HUES64 (cell line): ENCODE measurements at regions not wholly inside any gene's neighbourhood (a gene's known extent, or its start where the extent isn't known, plus 50 kb on each side); places are given as distances from the start of the nearest gene placed in this dataset.

Experiments used
- H3K27ac ChIP-seq: 2 replicates; pipeline ENCODE4 v1.7.0; 2013; ENCODE audit warnings: low read depth, low read length, inconsistent platforms
- H3K27me3 ChIP-seq: 2 replicates; pipeline ENCODE4 v1.6.1; 2013; ENCODE audit warnings: mild to moderate bottlenecking, low read length; ENCODE audit not compliant: insufficient read depth
- H3K36me3 ChIP-seq: 2 replicates; pipeline ENCODE4 v1.6.1; 2013; ENCODE audit warnings: mild to moderate bottlenecking, low read length; ENCODE audit not compliant: insufficient read depth
- H3K4me1 ChIP-seq: 2 replicates; pipeline ENCODE4 v1.6.1; 2013; ENCODE audit warnings: mild to moderate bottlenecking, low read length, moderate library complexity; ENCODE audit not compliant: insufficient read depth
- H3K4me3 ChIP-seq: 2 replicates; pipeline ENCODE4 v1.5.1; 2013; ENCODE audit warnings: mild to moderate bottlenecking, low read length, moderate library complexity
- H3K9ac ChIP-seq: 2 replicates; pipeline ENCODE4 v1.6.1; 2013; ENCODE audit warnings: mild to moderate bottlenecking, low read depth, low read length
- H3K9me3 ChIP-seq: 2 replicates; pipeline ENCODE4 v1.6.1; 2013; ENCODE audit warnings: low read depth, low read length; ENCODE audit not compliant: insufficient read depth
- WGBS: fragments of 150-250, 120-280 bp; methylation state at CpG from one replicate; pipeline ENCODE4 v1.1.7; 2013; ENCODE audit warnings: missing lambda C conversion rate; 5-methylcytosine and 5-hydroxymethylcytosine counted together

DNA sequence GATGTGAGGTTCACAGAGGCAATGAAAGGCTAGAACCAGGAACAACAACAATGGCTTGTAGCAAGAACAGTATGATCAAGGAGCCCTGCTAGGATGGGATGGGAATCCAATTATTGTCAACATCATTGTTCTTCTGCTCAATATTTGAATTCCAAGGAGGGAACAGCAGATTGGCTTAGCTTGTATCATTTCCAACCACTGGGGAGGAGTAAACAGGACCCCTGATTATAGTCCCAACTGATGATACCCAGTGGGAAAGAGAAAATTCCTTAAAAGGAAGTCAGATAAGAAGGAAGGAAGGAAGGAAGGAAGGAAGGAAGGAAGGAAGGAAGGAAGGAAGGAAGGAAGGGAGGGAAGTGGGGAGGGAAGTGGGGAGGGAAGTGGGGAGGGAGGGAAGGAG is 69.5 kb upstream of the ZC3H12C start:
- Histone ChIP-seq H3K9ac (no peak overlapping the region), H3K27me3 (no peaks in the 10 kb centered on the region), H3K36me3 (no peaks in the 10 kb centered on the region), H3K4me1 (no peaks in the 10 kb centered on the region), H3K9me3 (no peaks in the 10 kb centered on the region), H3K4me3 (no peak overlapping the region), H3K27ac (no peak overlapping the region)

DNA sequence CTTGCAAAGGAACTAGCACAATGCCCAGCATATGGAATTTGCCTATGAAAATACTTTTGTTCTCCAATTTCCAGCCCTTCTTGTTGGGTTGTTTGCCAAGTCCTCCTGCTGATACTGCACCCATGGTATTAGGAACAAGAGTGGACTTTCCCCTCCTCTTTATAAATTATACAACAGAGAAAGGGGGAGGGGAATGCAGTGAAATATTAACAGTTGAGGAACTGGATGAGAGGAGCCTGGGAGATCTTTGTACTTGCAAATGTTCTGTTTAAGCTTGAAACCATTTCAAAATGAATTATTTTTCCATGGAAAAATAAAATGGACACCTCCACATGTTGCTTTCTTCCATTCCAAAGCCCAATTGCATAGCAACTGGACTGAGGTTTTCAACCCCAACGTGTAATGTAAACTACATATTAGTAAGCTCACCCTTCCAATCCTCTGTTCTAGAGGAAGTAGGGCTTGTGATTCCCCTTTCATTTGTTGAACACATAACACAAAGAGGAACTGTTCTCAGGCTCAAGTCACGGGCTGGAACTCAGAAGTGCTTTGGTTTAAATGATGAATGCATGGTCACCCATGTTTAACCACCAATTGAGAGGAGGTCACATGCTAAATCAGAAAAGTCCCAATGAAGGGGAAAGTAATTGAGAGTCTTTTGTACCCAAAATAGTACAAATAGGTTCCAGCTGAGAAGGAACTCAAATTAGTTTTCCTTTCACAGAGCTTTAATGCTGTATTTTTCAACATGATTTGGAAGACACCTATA is 66.2 kb upstream of the ZC3H12C start:
- WGBS = 77% methylated on average over 2 of the region's 2 CpGs
- no peak overlapping the region for H3K27ac ChIP-seq

DNA sequence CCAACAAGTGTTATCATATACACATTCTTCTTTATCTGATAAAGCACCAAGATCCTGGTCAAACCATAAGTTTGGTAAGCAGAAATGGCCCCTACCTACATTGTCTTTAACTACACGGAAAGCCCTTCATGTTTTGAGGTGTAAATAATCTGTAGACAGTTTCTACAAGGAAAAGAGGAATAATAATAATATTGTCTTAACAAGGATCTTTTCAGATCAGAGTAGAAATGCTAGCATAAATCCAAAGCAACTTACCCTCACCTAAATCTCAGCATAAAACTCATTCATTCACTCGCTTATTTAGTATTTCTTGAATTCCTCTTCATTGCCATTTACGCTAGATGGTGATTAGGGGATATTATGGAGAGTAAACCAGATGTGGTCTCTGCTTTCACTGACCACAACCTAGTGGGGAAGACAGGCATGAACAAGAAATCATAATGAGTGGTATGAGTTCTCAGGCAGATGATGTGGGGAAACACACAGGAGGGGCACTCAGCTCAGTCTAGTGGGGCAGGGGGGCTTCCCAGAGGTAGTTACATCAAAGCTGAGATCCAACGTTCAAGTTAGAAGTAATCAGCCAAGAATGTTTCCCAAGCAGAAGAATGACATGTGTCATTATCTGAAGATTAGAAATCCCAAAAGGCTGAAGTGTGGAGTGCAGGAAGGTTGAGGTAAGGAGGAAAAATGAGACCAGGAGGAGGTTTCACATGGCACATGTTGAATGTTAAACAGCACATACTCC is 65.4 kb upstream of the ZC3H12C start:
- Histone ChIP-seq H3K27me3 (no peaks in the 10 kb centered on the region), H3K4me1 (no peaks in the 10 kb centered on the region), H3K9me3 (no peaks in the 10 kb centered on the region), H3K36me3 (no peaks in the 10 kb centered on the region), H3K4me3 (no peak overlapping the region), H3K9ac (no peak overlapping the region), H3K27ac (no peak overlapping the region)
- 90% methylated on average over 3 of the region's 4 CpGs for WGBS

More for the DNA sequence above, 66.2 kb upstream of the ZC3H12C start:
- no peak overlapping the region for H3K9ac ChIP-seq
- H3K27me3 ChIP-seq = no peaks in the 10 kb centered on the region
- H3K9me3 ChIP-seq = no peaks in the 10 kb centered on the region
- no peak overlapping the region for H3K4me3 ChIP-seq
- no peaks in the 10 kb centered on the region for H3K4me1 ChIP-seq
- H3K36me3 ChIP-seq = no peaks in the 10 kb centered on the region

DNA sequence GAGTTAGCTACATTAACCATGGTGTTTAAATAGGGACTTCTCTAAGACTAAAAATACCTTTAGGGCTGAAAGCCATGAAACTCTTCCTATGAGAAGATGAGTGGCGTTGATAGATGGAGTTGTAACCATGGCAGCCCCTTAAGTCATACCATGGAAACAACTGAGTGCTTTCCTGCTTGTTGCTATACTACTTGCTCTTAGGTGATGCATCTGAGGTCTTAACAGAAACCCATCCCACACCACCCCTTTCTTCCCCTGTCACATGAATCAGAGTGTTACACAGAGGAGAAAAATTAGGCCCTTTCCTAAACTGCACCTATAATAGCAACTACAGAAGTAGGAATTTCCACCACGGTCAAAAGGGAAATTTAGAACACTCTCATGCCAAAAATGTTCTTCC is 64.3 kb upstream of the ZC3H12C start:
- no peaks in the 10 kb centered on the region for H3K36me3 ChIP-seq
- H3K4me1 ChIP-seq = no peaks in the 10 kb centered on the region
- H3K27me3 ChIP-seq = no peaks in the 10 kb centered on the region
- no peak overlapping the region for H3K4me3 ChIP-seq
- WGBS = 94% methylated on average over 2 of the region's 2 CpGs
- H3K27ac ChIP-seq = no peak overlapping the region
- H3K9me3 ChIP-seq = no peaks in the 10 kb centered on the region
- no peak overlapping the region for H3K9ac ChIP-seq

DNA sequence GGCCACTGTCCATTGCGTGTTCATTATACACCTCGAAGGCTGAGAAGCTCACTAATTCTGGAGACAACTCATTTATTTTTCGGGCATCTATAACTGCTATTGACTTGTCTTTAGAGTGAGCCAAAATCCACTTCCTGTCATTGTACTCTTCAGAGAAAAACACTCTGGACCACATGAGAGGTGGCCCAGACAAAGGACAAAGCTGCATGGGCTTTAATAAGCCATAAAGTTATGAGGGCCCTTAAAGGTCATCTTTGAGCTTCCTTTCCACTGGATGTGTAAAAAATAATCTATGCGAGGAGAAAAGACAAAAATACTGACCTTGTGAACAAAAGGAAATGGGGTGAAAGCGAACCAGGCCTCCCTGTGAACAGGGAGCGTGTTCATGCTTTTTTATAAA is 63.5 kb upstream of the ZC3H12C start:
- no peaks in the 10 kb centered on the region for H3K36me3 ChIP-seq
- H3K9me3 ChIP-seq = no peaks in the 10 kb centered on the region
- no peak overlapping the region for H3K9ac ChIP-seq
- H3K27me3 ChIP-seq = no peaks in the 10 kb centered on the region
- no peak overlapping the region for H3K4me3 ChIP-seq
- H3K4me1 ChIP-seq = no peaks in the 10 kb centered on the region
- H3K27ac ChIP-seq = no peak overlapping the region
- WGBS = 92% methylated on average over 6 of the region's 6 CpGs

DNA sequence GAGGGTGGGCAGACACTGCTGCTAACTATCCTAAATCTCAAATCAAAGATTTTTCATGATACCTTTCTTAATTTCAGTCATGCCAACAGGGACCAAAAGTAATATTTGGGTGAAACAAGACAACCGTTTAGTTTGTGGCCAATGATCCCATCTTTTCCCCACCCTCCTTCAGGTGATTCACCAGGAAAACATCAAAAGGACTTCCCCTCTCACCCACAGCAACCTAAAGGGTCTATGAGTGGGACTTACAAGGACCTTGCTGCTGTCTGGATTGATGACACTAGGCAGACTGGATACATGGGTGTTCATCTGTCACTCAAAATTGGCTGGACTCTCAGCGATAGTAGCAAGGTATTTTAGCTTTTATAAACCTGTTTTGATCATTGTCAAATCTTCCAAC is 62.0 kb upstream of the ZC3H12C start:
- 100% methylated on average over 2 of the region's 2 CpGs for WGBS
- H3K4me1 ChIP-seq = no peaks in the 10 kb centered on the region
- no peaks in the 10 kb centered on the region for H3K9me3 ChIP-seq
- no peak overlapping the region for H3K27ac ChIP-seq
- H3K27me3 ChIP-seq = no peaks in the 10 kb centered on the region
- no peaks in the 10 kb centered on the region for H3K36me3 ChIP-seq
- no peak overlapping the region for H3K9ac ChIP-seq
- H3K4me3 ChIP-seq = no peak overlapping the region

DNA sequence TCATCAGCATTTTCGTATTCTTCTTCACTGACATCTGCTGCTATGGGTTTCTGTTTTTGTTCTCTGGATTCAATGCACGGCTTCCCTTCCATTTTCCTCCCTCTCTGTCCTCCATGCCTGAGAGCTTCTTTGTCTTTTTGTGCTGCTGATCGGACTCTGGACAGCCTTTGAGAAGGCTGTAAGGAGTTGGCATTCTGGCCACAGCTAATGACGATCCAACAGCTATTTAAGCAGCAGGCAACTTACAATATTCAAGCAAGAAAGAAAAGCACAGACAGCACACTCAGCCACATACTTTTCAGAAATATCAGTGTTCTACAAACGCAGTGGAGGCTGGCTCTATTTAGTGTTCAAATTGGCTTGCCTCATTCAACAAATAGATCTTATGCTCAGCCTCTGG is 60.9 kb upstream of the ZC3H12C start:
- no peak overlapping the region for H3K9ac ChIP-seq
- no peaks in the 10 kb centered on the region for H3K4me1 ChIP-seq
- H3K36me3 ChIP-seq = no peaks in the 10 kb centered on the region
- no peak overlapping the region for H3K4me3 ChIP-seq
- 79% methylated on average over 5 of the region's 5 CpGs for WGBS
- H3K27me3 ChIP-seq = no peaks in the 10 kb centered on the region
- H3K9me3 ChIP-seq = no peaks in the 10 kb centered on the region
- no peak overlapping the region for H3K27ac ChIP-seq

DNA sequence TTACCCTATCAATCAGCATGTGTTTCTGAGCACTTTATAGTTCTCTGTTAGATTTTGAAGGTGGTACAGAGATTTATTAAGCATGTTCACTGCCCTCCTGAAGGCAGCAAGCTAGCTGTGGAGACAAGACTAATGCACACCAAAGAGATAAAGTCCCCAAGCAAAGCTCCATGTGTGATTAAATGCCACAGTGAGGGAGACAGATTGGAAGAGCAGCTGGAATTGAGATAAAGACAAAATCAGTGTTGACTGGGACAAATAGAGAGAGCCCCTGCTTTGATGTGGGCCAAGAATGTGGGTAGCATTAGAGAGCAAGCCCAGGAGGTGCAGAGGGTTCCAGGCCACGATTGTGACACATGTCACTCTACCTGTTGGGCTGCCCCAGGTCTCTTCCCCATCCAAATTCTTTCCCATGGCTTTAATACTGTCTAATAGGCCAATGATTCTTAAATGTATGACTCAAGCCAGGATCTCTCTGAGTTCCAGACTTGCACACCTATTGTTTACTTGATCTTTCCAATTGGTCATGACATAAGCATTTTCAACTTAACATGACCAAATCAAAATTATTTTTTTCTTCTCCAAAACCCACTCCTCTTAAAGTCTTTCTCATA is 60.1 kb upstream of the ZC3H12C start:
- Histone ChIP-seq H3K9ac (no peak overlapping the region), H3K9me3 (no peaks in the 10 kb centered on the region), H3K27me3 (no peaks in the 10 kb centered on the region), H3K4me3 (no peak overlapping the region), H3K27ac (no peak overlapping the region), H3K4me1 (no peaks in the 10 kb centered on the region), H3K36me3 (no peaks in the 10 kb centered on the region)
- WGBS = 96% methylated on average over 1 of the region's 1 CpG

DNA sequence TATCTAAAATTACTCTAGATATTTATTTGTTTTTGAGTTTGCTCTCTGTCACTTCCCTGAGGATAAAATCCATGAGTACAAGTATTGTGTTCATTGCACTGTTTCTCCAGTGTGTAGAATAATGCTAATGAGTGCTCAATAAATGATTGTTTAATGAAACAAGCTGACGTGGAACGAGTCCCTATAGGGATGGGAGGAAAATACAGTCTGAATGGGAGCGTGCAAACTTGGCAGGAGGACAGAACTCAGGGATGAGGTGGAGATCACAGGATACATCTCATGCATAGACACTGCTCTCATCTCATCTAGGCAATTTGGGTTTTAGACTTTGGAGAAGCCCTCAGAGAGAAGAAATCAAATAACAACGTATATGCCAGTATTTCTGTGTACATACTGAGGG is 58.4 kb upstream of the ZC3H12C start:
- H3K27ac ChIP-seq = no peak overlapping the region
- no peaks in the 10 kb centered on the region for H3K9me3 ChIP-seq
- H3K9ac ChIP-seq = no peak overlapping the region
- H3K36me3 ChIP-seq = no peaks in the 10 kb centered on the region
- no peak overlapping the region for H3K4me3 ChIP-seq
- H3K4me1 ChIP-seq = no peaks in the 10 kb centered on the region
- H3K27me3 ChIP-seq = no peaks in the 10 kb centered on the region
- WGBS = 90% methylated on average over 4 of the region's 4 CpGs

DNA sequence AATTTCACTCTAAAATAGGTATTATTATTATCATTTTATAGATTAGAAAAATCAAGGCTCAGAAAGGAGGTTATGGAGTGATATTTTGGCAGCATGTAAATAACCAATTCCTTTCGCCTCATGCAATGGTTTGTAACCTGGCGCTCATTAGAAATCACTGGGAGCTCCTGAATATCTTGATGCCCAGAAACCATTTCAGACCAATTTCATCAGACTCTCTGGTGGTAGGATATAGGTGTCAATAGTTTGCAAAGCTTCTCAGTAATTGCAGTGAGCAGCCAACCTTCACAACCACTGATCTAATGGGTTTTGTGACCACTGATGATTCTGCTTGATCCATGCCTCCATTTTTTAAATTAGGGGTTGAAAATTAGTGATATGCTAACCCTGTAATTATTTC is 57.8 kb upstream of the ZC3H12C start:
- no peaks in the 10 kb centered on the region for H3K27me3 ChIP-seq
- 80% methylated on average over 1 of the region's 2 CpGs for WGBS

DNA sequence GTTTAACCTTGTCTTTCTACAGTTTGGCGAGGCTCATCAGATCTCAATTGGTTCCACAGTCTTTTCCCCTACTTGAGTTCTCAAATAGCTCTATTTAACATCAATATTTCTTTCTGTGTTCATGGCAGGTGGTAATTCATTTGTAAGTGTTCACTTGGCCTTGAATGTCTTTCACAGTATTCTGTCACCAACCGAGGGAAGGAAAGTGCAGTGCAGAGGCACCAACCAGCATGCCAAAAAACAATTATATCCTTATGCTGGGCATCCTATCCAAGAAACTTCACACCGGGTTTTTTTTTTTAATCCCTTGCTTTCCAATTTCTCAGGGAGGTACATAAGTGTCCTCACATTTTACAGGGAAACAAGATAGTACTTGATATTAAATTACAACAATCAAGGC is 55.0 kb upstream of the ZC3H12C start:
- no peaks in the 10 kb centered on the region for H3K4me1 ChIP-seq
- H3K9me3 ChIP-seq = no peaks in the 10 kb centered on the region
- H3K36me3 ChIP-seq = no peaks in the 10 kb centered on the region
- no peak overlapping the region for H3K27ac ChIP-seq
- no peak overlapping the region for H3K9ac ChIP-seq
- no peak overlapping the region for H3K4me3 ChIP-seq
- H3K27me3 ChIP-seq = no peaks in the 10 kb centered on the region
- WGBS = 90% methylated on average over 3 of the region's 3 CpGs

More for the DNA sequence above, 57.8 kb upstream of the ZC3H12C start:
- Histone ChIP-seq H3K9ac (no peak overlapping the region), H3K4me3 (no peak overlapping the region), H3K27ac (no peak overlapping the region), H3K36me3 (no peaks in the 10 kb centered on the region), H3K9me3 (no peaks in the 10 kb centered on the region), H3K4me1 (no peaks in the 10 kb centered on the region)
